Naive thymus-derived CD4-positive, alpha-beta T cell (primary cell): ENCODE measurements at regions not wholly inside any gene's neighbourhood (a gene's known extent, or its start where the extent isn't known, plus 50 kb on each side); places are given as distances from the start of the nearest gene placed in this dataset.

Source experiments
- ATAC-seq: fragments of 150-1000 bp; cut with Tn5 transposase; 2 replicates; pipeline ENCODE4 v1.10.0; 2021; ENCODE audit warnings: mild to moderate bottlenecking, moderate library complexity
- CTCF ChIA-PET: fragments of 350-600 bp; sonication (Branson Sonifier 250); formaldehyde crosslinking; loops from one replicate; lab custom pipeline; 2021; ENCODE audit warnings: antibody characterized with exemption; lab: Charles Lee
- POLR2A ChIA-PET: fragments of 350-600 bp; sonication (Branson Sonifier 250); formaldehyde crosslinking; loops from one replicate; lab custom pipeline; 2021; ENCODE audit warnings: antibody characterized with exemption, inconsistent platforms; lab: Charles Lee
- DNase-seq, 9 donors: peaks; one replicate each; pipeline versions ENCODE4 v3.0.0 to v3.0.0-alpha.2; 2020 to 2022; ENCODE audit warnings: mixed read lengths in 1 of 9
- H3K27ac ChIP-seq: one replicate; pipeline ENCODE4 v1.7.0; 2013; ENCODE audit warnings: mild to moderate bottlenecking, low read depth, low read length, moderate library complexity
- H3K27me3 ChIP-seq, 2 donors: one replicate each; pipeline ENCODE4 v1.7.0; 2013; ENCODE audit warnings: low read length in 2 of 2, mild to moderate bottlenecking in 2 of 2, moderate library complexity in 2 of 2; ENCODE audit not compliant: control insufficient read depth in 2 of 2, insufficient read depth in 2 of 2
- H3K36me3 ChIP-seq, 3 experiments: 1 replicate in 2 of 3; 2 replicates in 1 of 3; pipeline ENCODE4 v1.7.0; 2013; ENCODE audit warnings: low read length in 3 of 3, mild to moderate bottlenecking in 3 of 3, moderate library complexity in 1 of 3; ENCODE audit not compliant: insufficient read depth in 3 of 3, control insufficient read depth in 2 of 3
- H3K4me1 ChIP-seq, 2 donors: one replicate each; pipeline ENCODE4 v1.7.0; 2013; ENCODE audit warnings: low read length in 2 of 2, mild to moderate bottlenecking in 2 of 2, moderate library complexity in 1 of 2; ENCODE audit not compliant: control insufficient read depth in 2 of 2, insufficient read depth in 2 of 2
- H3K4me3 ChIP-seq: 2 replicates; pipeline ENCODE4 v1.7.0; 2013; ENCODE audit warnings: mild to moderate bottlenecking, low read length
- H3K9me3 ChIP-seq, 3 experiments: 1 replicate in 2 of 3; 2 replicates in 1 of 3; pipeline ENCODE4 v1.7.0; 2013; ENCODE audit warnings: low read length in 3 of 3; ENCODE audit not compliant: control insufficient read depth in 2 of 3
- H3K27ac Mint-ChIP-seq, 9 donors: one replicate each; pipeline ENCODE4 v1.8.0; 2020 to 2022; ENCODE audit warnings: mixed read lengths in 9 of 9, mild to moderate bottlenecking in 8 of 9, moderate library complexity in 5 of 9, inconsistent platforms in 2 of 9
- H3K27me3 Mint-ChIP-seq, 5 donors: one replicate each; pipeline ENCODE4 v1.8.0; 2021 to 2022; ENCODE audit warnings: mixed read lengths in 5 of 5, mild to moderate bottlenecking in 1 of 5
- H3K36me3 Mint-ChIP-seq, 5 donors: one replicate each; pipeline ENCODE4 v1.8.0; 2020 to 2022; ENCODE audit warnings: mixed read lengths in 5 of 5, mild to moderate bottlenecking in 3 of 5, inconsistent platforms in 1 of 5
- H3K4me1 Mint-ChIP-seq, 7 donors: one replicate each; pipeline ENCODE4 v1.8.0; 2020 to 2022; ENCODE audit warnings: mixed read lengths in 7 of 7, mild to moderate bottlenecking in 3 of 7, inconsistent platforms in 1 of 7
- H3K4me3 Mint-ChIP-seq, 10 donors: one replicate each; pipeline ENCODE4 v1.8.0; 2020 to 2022; ENCODE audit warnings: mild to moderate bottlenecking in 10 of 10, mixed read lengths in 10 of 10, moderate library complexity in 6 of 10, inconsistent platforms in 2 of 10
- H3K9me3 Mint-ChIP-seq, 11 donors: one replicate each; pipeline ENCODE4 v1.8.0; 2020 to 2022; ENCODE audit warnings: mixed read lengths in 11 of 11, mild to moderate bottlenecking in 4 of 11, inconsistent platforms in 1 of 11, moderate library complexity in 1 of 11
- intact Hi-C, 2 donors: fragments of 100-400 bp; cut with micrococcal nuclease; formaldehyde crosslinking; loops; one replicate each; pipeline ENCODE4 v1.15.1; 2023

GRCh38 chr7:142407939-142408570, 150.2 kb upstream of the PRSS58 start:
- Mint-ChIP-seq H3K4me3 (peak overlapping the region in 2 of 10 donors; percentile 6 to 23), H3K9me3 (no peaks in the 10 kb centered on the region), H3K36me3 (no peaks in the 10 kb centered on the region), H3K27ac (no peak overlapping the region), H3K27me3 (peaks cover 0 to 27% (median 0%) of the 10 kb centered on the region in 5 donors), H3K4me1 (peaks cover 4 to 12% (median 6%) of the 10 kb centered on the region in 7 donors)
- H3K9me3 ChIP-seq: no peaks in the 10 kb centered on the region
- DNase-seq (no peak), ATAC-seq (no peak)
- H3K4me1 ChIP-seq: peaks cover 0 to 3% of the 10 kb centered on the region in 2 donors
- H3K4me3 ChIP-seq: no peak overlapping the region
- intact Hi-C loops: no loop called here
- ChIA-PET CTCF (interaction anchor here (0.5 kb wide), 1 partner anchor 21 kb away, joined by 3 read pairs; no protein-coding TSS in a partner anchor), POLR2A (interaction anchor here (0.7 kb wide), 1 partner anchor 943 kb away, joined by 3 read pairs; no protein-coding TSS in a partner anchor)
- H3K36me3 ChIP-seq: no peaks in the 10 kb centered on the region
- H3K27ac ChIP-seq: no peak overlapping the region
- H3K27me3 ChIP-seq: peaks cover 0 to 2% of the 10 kb centered on the region in 2 donors

GRCh38 chr7:142405122-142405765, 147.4 kb upstream of the PRSS58 start:
- H3K27me3 ChIP-seq: peaks cover 0 to 3% of the 10 kb centered on the region in 2 donors
- no peak for ATAC-seq
- H3K9me3 Mint-ChIP-seq: no peaks in the 10 kb centered on the region

GRCh38 chr7:142401951-142402350, 144.1 kb upstream of the PRSS58 start:
- Histone ChIP-seq H3K27ac (no peak overlapping the region), H3K9me3 (no peaks in the 10 kb centered on the region), H3K36me3 (no peaks in the 10 kb centered on the region), H3K4me3 (no peak overlapping the region), H3K4me1 (no peaks in the 10 kb centered on the region), H3K27me3 (peaks cover 0 to 3% of the 10 kb centered on the region in 2 donors)
- H3K36me3 Mint-ChIP-seq: no peaks in the 10 kb centered on the region
- H3K27ac Mint-ChIP-seq: no peak overlapping the region
- no peak overlapping the region for H3K4me3 Mint-ChIP-seq
- ChIA-PET POLR2A (no interaction called here), CTCF (interaction anchor here (0.7 to 0.8 kb wide), 2 partner anchors 11 to 946 kb away, joined by 3 read pairs; no protein-coding TSS in a partner anchor)
- intact Hi-C loops: no loop called here
- H3K4me1 Mint-ChIP-seq: peaks cover 0 to 1% (median 0%) of the 10 kb centered on the region in 7 donors
- DNase-seq (no peak), ATAC-seq (no peak)
- H3K27me3 Mint-ChIP-seq: peaks cover 0 to 35% (median 8%) of the 10 kb centered on the region in 5 donors
- no peaks in the 10 kb centered on the region for H3K9me3 Mint-ChIP-seq

More at GRCh38 chr7:142405122-142405765, 147.4 kb upstream of the PRSS58 start:
- ChIA-PET CTCF (no interaction called here), POLR2A (no interaction called here)
- H3K27ac ChIP-seq: no peak overlapping the region
- Mint-ChIP-seq H3K4me3 (no peak overlapping the region), H3K36me3 (no peaks in the 10 kb centered on the region), H3K27ac (no peak overlapping the region), H3K27me3 (peaks cover 0 to 35% (median 7%) of the 10 kb centered on the region in 5 donors), H3K4me1 (peaks cover 0 to 8% (median 0%) of the 10 kb centered on the region in 7 donors)
- H3K4me3 ChIP-seq: no peak overlapping the region
- H3K36me3 ChIP-seq: no peaks in the 10 kb centered on the region
- DNase-seq: no peak
- no peaks in the 10 kb centered on the region for H3K4me1 ChIP-seq
- intact Hi-C loops: no loop called here
- H3K9me3 ChIP-seq: no peaks in the 10 kb centered on the region

GRCh38 chr7:142400042-142400533, 142.2 kb upstream of the PRSS58 start:
- H3K4me1 Mint-ChIP-seq: peaks cover 0 to 1% (median 0%) of the 10 kb centered on the region in 7 donors
- DNase-seq (no peak), ATAC-seq (no peak)
- CTCF ChIA-PET: no interaction called here
- H3K27me3 Mint-ChIP-seq: peaks cover 0 to 44% (median 8%) of the 10 kb centered on the region in 5 donors
- Histone ChIP-seq H3K4me3 (no peak overlapping the region), H3K4me1 (no peaks in the 10 kb centered on the region), H3K27me3 (peaks cover 0 to 3% of the 10 kb centered on the region in 2 donors), H3K27ac (no peak overlapping the region), H3K36me3 (no peaks in the 10 kb centered on the region), H3K9me3 (no peaks in the 10 kb centered on the region)
- no peak overlapping the region for H3K4me3 Mint-ChIP-seq
- POLR2A ChIA-PET: no interaction called here
- intact Hi-C loops: no loop called here
- no peak overlapping the region for H3K27ac Mint-ChIP-seq
- no peaks in the 10 kb centered on the region for H3K9me3 Mint-ChIP-seq
- no peaks in the 10 kb centered on the region for H3K36me3 Mint-ChIP-seq

- Histone ChIP-seq H3K4me1 (no peaks in the 10 kb centered on the region), H3K27me3 (no peaks in the 10 kb centered on the region), H3K4me3 (no peak overlapping the region), H3K27ac (peak overlapping the region; percentile 35), H3K9me3 (no peaks in the 10 kb centered on the region), H3K36me3 (no peaks in the 10 kb centered on the region)
- Mint-ChIP-seq H3K27ac (peak overlapping the region in 8 of 9 donors; percentile 12 to 86 (median 58)), H3K9me3 (no peaks in the 10 kb centered on the region), H3K27me3 (peaks cover 0 to 6% (median 0%) of the 10 kb centered on the region in 5 donors), H3K36me3 (no peaks in the 10 kb centered on the region), H3K4me3 (peak overlapping the region; percentile 21 to 85 (median 54)), H3K4me1 (peaks cover 0 to 6% (median 4%) of the 10 kb centered on the region in 7 donors)
- CTCF ChIA-PET: interaction anchor here (0.8 to 1.4 kb wide), 2 partner anchors 421 to 824 kb away, joined by 3 to 4 read pairs; no protein-coding TSS in a partner anchor
- peak; percentile 63 for ATAC-seq
- intact Hi-C loops: loop anchor here (1.0 to 5.0 kb wide), 3 partner anchors 406 to 420 kb away; no protein-coding TSS in a partner anchor
- DNase-seq: peak in 5 of 9 donors; percentile 22 to 37 (median 35)
- POLR2A ChIA-PET: interaction anchor here (0.7 to 2.3 kb wide), 5 partner anchors 397 to 417 kb away, joined by 3 to 12 read pairs (median 5); no protein-coding TSS in a partner anchor
Measured at GRCh38 chr7:142391191-142391992, 133.5 kb upstream of the PRSS58 start.

GRCh38 chr7:142389544-142389943, 131.7 kb upstream of the PRSS58 start:
- DNase-seq: no peak
- Histone ChIP-seq H3K4me1 (peaks cover 0 to 10% of the 10 kb centered on the region in 2 donors), H3K36me3 (no peaks in the 10 kb centered on the region), H3K9me3 (no peaks in the 10 kb centered on the region), H3K4me3 (no peak overlapping the region), H3K27me3 (no peaks in the 10 kb centered on the region), H3K27ac (no peak overlapping the region)
- intact Hi-C loops: loop anchor here in 1 of 2 donors (10.0 kb wide), 1 partner anchor 615 kb away; no protein-coding TSS in a partner anchor
- POLR2A ChIA-PET: no interaction called here
- no peak for ATAC-seq
- Mint-ChIP-seq H3K9me3 (no peaks in the 10 kb centered on the region), H3K4me3 (no peak overlapping the region), H3K36me3 (no peaks in the 10 kb centered on the region), H3K4me1 (peaks cover 10 to 17% (median 14%) of the 10 kb centered on the region in 7 donors), H3K27me3 (no peaks in the 10 kb centered on the region), H3K27ac (peak overlapping the region in 5 of 9 donors; percentile 6 to 59 (median 22))
- CTCF ChIA-PET: interaction anchor here (1.1 kb wide), 1 partner anchor 10 kb away, joined by 4 read pairs; no protein-coding TSS in a partner anchor
